ENCODE measurements at regions not wholly inside any gene's neighbourhood (a gene's known extent, or its start where the extent isn't known, plus 50 kb on each side); places are given as distances from the start of the nearest gene placed in this dataset.

DNA sequence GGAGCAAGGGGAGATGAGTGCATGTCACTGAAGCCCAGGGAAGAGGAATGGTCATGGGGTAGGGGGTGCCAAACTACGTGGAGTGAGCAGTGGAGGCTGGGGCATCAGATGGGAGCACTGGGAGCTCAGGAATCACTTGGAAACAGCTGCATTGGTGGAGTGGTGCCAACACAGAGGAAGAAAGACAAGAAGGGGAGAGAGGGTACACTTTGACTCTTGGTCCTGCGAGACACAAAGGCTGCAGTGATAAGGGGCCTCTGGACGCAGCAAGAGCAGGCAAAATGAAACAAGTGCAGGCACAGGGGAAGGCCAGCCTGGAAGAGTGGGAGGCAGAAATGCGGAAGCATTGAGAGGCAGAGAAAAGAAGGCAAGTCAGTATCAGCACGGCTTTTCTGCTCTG is 134.7 kb upstream of the SMIM21 start:
- TF ChIP-seq, protein P1, sequence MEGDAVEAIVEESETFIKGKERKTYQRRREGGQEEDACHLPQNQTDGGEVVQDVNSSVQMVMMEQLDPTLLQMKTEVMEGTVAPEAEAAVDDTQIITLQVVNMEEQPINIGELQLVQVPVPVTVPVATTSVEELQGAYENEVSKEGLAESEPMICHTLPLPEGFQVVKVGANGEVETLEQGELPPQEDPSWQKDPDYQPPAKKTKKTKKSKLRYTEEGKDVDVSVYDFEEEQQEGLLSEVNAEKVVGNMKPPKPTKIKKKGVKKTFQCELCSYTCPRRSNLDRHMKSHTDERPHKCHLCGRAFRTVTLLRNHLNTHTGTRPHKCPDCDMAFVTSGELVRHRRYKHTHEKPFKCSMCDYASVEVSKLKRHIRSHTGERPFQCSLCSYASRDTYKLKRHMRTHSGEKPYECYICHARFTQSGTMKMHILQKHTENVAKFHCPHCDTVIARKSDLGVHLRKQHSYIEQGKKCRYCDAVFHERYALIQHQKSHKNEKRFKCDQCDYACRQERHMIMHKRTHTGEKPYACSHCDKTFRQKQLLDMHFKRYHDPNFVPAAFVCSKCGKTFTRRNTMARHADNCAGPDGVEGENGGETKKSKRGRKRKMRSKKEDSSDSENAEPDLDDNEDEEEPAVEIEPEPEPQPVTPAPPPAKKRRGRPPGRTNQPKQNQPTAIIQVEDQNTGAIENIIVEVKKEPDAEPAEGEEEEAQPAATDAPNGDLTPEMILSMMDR (IDR thresholded peaks at IDR 0.05) = no peak

DNA sequence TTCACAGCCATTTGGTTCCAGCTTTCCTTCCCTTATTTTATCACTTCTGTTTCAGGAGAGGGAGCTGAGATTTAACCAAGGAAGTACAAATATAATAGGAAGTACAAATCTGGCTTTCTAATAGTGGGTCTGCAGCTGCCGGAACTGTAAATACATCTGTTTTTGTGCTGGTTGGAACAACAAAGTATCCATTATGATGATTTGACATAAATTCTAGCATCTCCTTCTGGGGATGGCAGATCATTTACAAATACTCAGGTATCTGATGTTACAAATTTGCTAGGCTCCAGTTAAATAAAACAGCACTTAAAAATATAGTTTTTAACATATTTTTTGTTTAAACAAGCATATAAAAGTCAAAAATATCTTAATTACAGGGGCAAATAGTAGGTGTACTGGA is 131.3 kb upstream of the SMIM21 start:
- TF ChIP-seq, protein P1 (IDR thresholded peaks at IDR 0.05) = no peak

DNA sequence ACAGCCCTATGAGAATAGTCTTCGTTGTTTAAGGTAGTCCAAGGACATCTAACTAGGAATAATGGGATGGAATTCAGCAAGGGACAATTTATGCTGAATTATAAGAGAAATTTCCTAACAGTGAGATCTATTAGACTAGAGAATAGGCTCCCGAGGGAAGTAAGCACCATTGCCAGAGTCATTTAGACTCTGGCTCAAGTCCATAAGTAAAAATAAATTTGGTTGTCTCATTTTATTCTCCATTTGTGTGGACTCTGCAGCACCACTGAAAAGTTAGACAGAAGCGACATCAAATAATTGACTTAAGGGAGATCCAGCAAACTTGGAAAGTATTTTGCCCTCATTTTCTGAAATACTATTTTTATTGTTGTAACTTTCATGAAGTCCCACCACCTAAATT is 129.3 kb upstream of the SMIM21 start:
- TF ChIP-seq, protein P1 (IDR thresholded peaks at IDR 0.05) = no peak

DNA sequence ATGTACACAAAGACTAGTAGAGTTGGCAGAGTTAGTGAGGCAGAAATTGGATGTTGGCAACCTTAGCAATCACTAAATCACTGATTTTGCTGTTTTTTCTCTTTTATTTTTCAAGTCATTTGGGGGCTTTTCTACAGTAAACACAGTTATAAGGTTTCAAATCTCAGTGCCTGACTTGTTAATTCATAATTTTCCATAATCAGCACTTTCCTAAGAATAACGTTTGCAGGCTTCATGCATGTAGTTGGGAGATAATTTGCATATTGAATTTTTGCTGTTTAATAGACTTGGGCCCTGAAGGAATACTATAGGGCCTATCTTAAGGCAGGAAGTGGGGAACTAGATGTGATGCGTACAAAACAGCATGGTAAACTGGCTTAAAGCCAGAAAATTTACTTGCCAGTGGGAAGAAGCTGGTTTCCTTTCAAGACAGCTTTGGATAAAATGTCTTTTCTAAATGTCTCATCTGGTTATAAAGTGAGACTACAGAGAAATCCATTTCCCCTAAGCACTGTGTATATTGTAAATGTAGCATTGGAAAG is 127.2 kb upstream of the SMIM21 start:
- TF ChIP-seq, protein P1 (IDR thresholded peaks at IDR 0.05) = no peak

DNA sequence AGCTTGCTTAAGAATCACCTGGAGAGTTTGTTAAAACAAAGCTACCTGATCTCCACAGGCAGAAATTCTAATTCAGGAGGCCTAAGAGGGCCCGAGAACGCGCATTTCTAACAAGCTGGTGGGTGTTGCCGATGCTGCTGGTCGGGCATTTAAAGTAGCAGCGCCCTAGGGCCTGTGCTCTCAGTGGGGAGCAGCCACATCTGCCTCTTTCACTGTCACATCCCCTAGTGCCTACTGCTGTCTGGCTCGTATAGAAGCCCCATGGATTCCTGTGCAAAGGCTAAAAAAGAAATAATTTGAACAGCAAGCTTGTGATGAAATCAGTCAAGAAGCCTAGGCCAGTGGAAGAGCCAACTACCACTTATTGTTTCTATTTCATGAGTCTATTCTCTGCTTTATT is 126.7 kb upstream of the SMIM21 start:
- TF ChIP-seq, protein P1 (IDR thresholded peaks at IDR 0.05) = no peak

DNA sequence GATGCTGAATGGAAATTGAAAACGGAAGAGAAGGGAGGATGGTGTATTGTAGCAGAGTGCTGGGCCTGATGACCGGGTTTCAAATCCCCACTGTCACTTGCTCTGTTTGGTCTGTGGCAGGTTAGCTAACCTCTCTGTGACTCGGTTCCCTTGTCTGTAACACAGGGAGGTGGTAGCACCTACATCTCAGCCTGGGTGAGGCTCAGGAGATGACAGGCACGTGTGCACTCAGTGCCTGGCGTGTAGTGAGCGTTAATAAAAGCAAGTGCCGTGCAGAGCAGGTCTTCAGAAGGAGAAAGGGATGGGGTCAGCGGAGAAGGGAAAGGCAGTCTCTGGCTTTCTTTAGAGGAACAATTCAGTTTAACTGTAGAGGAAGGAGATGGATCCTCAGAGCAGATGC is 125.5 kb upstream of the SMIM21 start:
- TF ChIP-seq, protein P1 (IDR thresholded peaks at IDR 0.05) = no peak

DNA sequence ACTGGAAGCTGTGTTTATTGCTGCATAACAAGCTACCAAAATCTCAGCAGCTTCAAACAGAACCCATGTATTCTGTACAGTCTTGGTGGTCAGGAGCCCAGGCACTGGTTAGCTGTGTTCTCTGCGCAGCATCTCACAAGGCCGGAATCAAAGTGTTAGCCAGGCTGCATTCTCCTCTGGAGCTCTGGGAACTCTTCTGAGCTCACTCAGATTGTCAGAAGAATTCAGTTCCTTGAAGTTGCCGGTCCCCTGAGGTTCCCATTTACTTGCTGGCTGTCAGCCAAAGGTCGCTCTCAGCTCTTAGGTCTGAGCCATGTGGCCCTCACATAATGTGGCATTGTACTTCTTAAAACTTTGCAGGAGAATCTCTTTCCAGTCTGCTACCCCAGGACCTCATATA is 123.6 kb upstream of the SMIM21 start:
- TF ChIP-seq, protein P1 (IDR thresholded peaks at IDR 0.05) = no peak

DNA sequence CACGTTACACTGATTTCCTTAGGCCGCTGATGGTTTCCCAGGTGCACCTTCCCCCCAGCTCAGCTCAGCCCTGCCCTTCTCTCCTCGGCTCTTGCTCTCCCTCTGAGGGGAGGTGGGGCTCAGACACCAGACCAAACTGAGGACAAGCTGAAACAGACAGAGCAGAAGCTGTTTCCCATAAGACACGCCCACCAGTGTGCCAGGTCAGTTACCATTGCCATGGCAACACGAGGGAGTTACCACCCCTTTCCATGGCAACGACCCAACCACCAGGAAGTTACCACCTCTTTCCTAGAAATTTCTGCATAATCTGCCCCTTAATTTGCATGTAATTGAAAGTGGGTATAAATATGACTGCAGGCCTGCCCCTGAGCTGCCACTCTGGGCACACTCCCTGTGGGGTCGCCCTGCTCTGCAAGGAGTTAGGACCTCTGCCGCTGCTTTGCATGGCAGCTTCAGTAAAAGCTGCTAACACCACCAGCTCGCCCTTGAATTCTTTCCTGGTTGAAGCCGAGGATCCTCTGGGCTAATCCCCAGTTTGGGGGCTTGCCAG is 120.9 kb upstream of the SMIM21 start:
- TF ChIP-seq, protein P1 (IDR thresholded peaks at IDR 0.05) = no peak

Data from LNCAP (cell line).